ENCODE measurements at regions not wholly inside any gene's neighbourhood (a gene's known extent, or its start where the extent isn't known, plus 50 kb on each side); places are given as distances from the start of the nearest gene placed in this dataset.

- H3K4me1 ChIP-seq (ENCODE audit: insufficient read depth), result no peaks in the 10 kb centered on the region
- no peaks in the 10 kb centered on the region for H3K9me2 ChIP-seq (ENCODE audit: insufficient read depth)
- H3F3A ChIP-seq (ENCODE audit: insufficient read depth), result no peaks in the 10 kb centered on the region
- WGBS, 2 experiments (ENCODE audit: low coverage in 1 of 2, low lambda C conversion rate in 2 of 2, missing lambda C conversion rate in 2 of 2), result 54 to 56% methylated on average over 4 of the region's 4 CpGs
- H3K79me2 ChIP-seq (ENCODE audit: insufficient read depth), result no peaks in the 10 kb centered on the region
- H3K9me3 ChIP-seq (ENCODE audit: low read depth), result no peaks in the 10 kb centered on the region
- in situ Hi-C loops (cut with MboI), result no loop called here
- H3K27ac ChIP-seq, result no peak overlapping the region
- no peak overlapping the region for H3K9ac ChIP-seq
- no peak for DNase-seq
- TF ChIP-seq EZH2 (IDR thresholded peaks at IDR 0.05; ENCODE audit: insufficient read depth, poor library complexity, severe bottlenecking), result no peak
- no peaks in the 10 kb centered on the region for H4K20me1 ChIP-seq (ENCODE audit: insufficient read depth)
- no peak overlapping the region for H2AFZ ChIP-seq
- H3K27me3 ChIP-seq (replicated peaks; ENCODE audit: insufficient read depth), result no peaks in the 10 kb centered on the region
- no peaks in the 10 kb centered on the region for H3K36me3 ChIP-seq (ENCODE audit: low read depth)
- no peak overlapping the region for H3K4me2 ChIP-seq (ENCODE audit: unreplicated experiment)
- H3K4me3 ChIP-seq, result no peak overlapping the region
Observed at GRCh38 chr5:51033215-51033614, 350.0 kb upstream of the ISL1 start.

- Histone ChIP-seq H4K20me1 (ENCODE audit: insufficient read depth) (no peaks in the 10 kb centered on the region), H3K27me3 (replicated peaks; ENCODE audit: insufficient read depth) (no peaks in the 10 kb centered on the region), H2AFZ (no peak overlapping the region), H3K9me2 (ENCODE audit: insufficient read depth) (no peaks in the 10 kb centered on the region), H3K27ac (no peak overlapping the region), H3F3A (ENCODE audit: insufficient read depth) (no peaks in the 10 kb centered on the region), H3K4me1 (ENCODE audit: insufficient read depth) (no peaks in the 10 kb centered on the region), H3K4me2 (ENCODE audit: unreplicated experiment) (no peak overlapping the region), H3K79me2 (ENCODE audit: insufficient read depth) (no peaks in the 10 kb centered on the region), H3K4me3 (no peak overlapping the region), H3K9me3 (ENCODE audit: low read depth) (no peaks in the 10 kb centered on the region), H3K36me3 (ENCODE audit: low read depth) (no peaks in the 10 kb centered on the region), H3K9ac (no peak overlapping the region)
- in situ Hi-C loops (cut with MboI), result no loop called here
- 49 to 53% methylated on average over 1 of the region's 1 CpG for WGBS, 2 experiments (ENCODE audit: low coverage in 1 of 2, low lambda C conversion rate in 2 of 2, missing lambda C conversion rate in 2 of 2)
- no peak for DNase-seq
- TF ChIP-seq EZH2phosphoT487 (IDR thresholded peaks at IDR 0.05; ENCODE audit: insufficient read depth, low read depth) (no peak), EZH2 (IDR thresholded peaks at IDR 0.05; ENCODE audit: insufficient read depth, poor library complexity, severe bottlenecking) (no peak)
Observed at GRCh38 chr5:51034222-51034901, 348.9 kb upstream of the ISL1 start.

- Histone ChIP-seq H3K9me2 (ENCODE audit: insufficient read depth) (no peaks in the 10 kb centered on the region), H2AFZ (no peak overlapping the region), H3K4me2 (ENCODE audit: unreplicated experiment) (no peak overlapping the region), H3K4me1 (ENCODE audit: insufficient read depth) (no peaks in the 10 kb centered on the region), H3K79me2 (ENCODE audit: insufficient read depth) (no peaks in the 10 kb centered on the region), H3K27ac (no peak overlapping the region), H4K20me1 (ENCODE audit: insufficient read depth) (no peaks in the 10 kb centered on the region), H3K4me3 (no peak overlapping the region), H3K9ac (no peak overlapping the region), H3K27me3 (replicated peaks; ENCODE audit: insufficient read depth) (no peaks in the 10 kb centered on the region), H3K36me3 (ENCODE audit: low read depth) (no peaks in the 10 kb centered on the region), H3K9me3 (ENCODE audit: low read depth) (no peaks in the 10 kb centered on the region), H3F3A (ENCODE audit: insufficient read depth) (no peaks in the 10 kb centered on the region)
- in situ Hi-C loops (cut with MboI), result no loop called here
- DNase-seq, result no peak
- TF ChIP-seq EZH2 (IDR thresholded peaks at IDR 0.05; ENCODE audit: insufficient read depth, poor library complexity, severe bottlenecking) (no peak), EZH2phosphoT487 (IDR thresholded peaks at IDR 0.05; ENCODE audit: insufficient read depth, low read depth) (no peak)
- 24 to 25% methylated on average over 6 of the region's 6 CpGs for WGBS, 2 experiments (ENCODE audit: low coverage in 1 of 2, low lambda C conversion rate in 2 of 2, missing lambda C conversion rate in 2 of 2)
Observed at GRCh38 chr5:51039424-51040329, 343.6 kb upstream of the ISL1 start.

GRCh38 chr5:51043745-51044144 lies 339.5 kb upstream of the ISL1 start:
- H3F3A ChIP-seq (ENCODE audit: insufficient read depth), result no peaks in the 10 kb centered on the region
- H3K9me3 ChIP-seq (ENCODE audit: low read depth), result no peaks in the 10 kb centered on the region
- no peaks in the 10 kb centered on the region for H3K27me3 ChIP-seq (replicated peaks; ENCODE audit: insufficient read depth)
- no peak overlapping the region for H3K4me3 ChIP-seq
- no peak for TF ChIP-seq EZH2 (IDR thresholded peaks at IDR 0.05; ENCODE audit: insufficient read depth, poor library complexity, severe bottlenecking)
- TF ChIP-seq EZH2phosphoT487 (IDR thresholded peaks at IDR 0.05; ENCODE audit: insufficient read depth, low read depth), result no peak
- no peaks in the 10 kb centered on the region for H3K79me2 ChIP-seq (ENCODE audit: insufficient read depth)
- DNase-seq, result no peak
- in situ Hi-C loops (cut with MboI), result no loop called here
- no peaks in the 10 kb centered on the region for H3K36me3 ChIP-seq (ENCODE audit: low read depth)
- H3K27ac ChIP-seq, result no peak overlapping the region
- no peak overlapping the region for H3K9ac ChIP-seq
- no peak overlapping the region for H3K4me2 ChIP-seq (ENCODE audit: unreplicated experiment)
- H2AFZ ChIP-seq, result no peak overlapping the region
- no peaks in the 10 kb centered on the region for H4K20me1 ChIP-seq (ENCODE audit: insufficient read depth)
- no peaks in the 10 kb centered on the region for H3K4me1 ChIP-seq (ENCODE audit: insufficient read depth)
- H3K9me2 ChIP-seq (ENCODE audit: insufficient read depth), result no peaks in the 10 kb centered on the region
- WGBS, 2 experiments (ENCODE audit: low coverage in 1 of 2, low lambda C conversion rate in 2 of 2, missing lambda C conversion rate in 2 of 2), result 28 to 29% methylated on average over 5 of the region's 5 CpGs
